NCI-H524 treated with DMSO at 0.1 percent for 48 hours (cell line): ENCODE measurements at regions not wholly inside any gene's neighbourhood (a gene's known extent, or its start where the extent isn't known, plus 50 kb on each side); places are given as distances from the start of the nearest gene placed in this dataset.

Experiments
- DNase-seq: peaks from one replicate; lab custom pipeline; 2025; lab: John Stamatoyannopoulos, UW

GRCh38 chr11:122348659-122349409, 232.8 kb upstream of the BLID start:
- DNase-seq, result no peak

- no peak for DNase-seq
Measured at GRCh38 chr11:122346006-122346405, 230.0 kb upstream of the BLID start.

GRCh38 chr11:122345586-122345985, 229.6 kb upstream of the BLID start:
- peak; percentile 52 for DNase-seq

GRCh38 chr11:122344215-122344614, 228.2 kb upstream of the BLID start:
- DNase-seq, result no peak

GRCh38 chr11:122343210-122343609, 227.2 kb upstream of the BLID start:
- DNase-seq, result no peak

GRCh38 chr11:122342089-122342744, 226.2 kb upstream of the BLID start:
- DNase-seq, result no peak

GRCh38 chr11:122341477-122341876, 225.5 kb upstream of the BLID start:
- peak; percentile 31 for DNase-seq

- no peak for DNase-seq
Measured at GRCh38 chr11:122340607-122341290, 224.7 kb upstream of the BLID start.

- no peak for DNase-seq
Measured at GRCh38 chr11:122339436-122340060, 223.5 kb upstream of the BLID start.

GRCh38 chr11:122337704-122338103, 221.7 kb upstream of the BLID start:
- DNase-seq, result no peak

GRCh38 chr11:122337241-122337640, 221.2 kb upstream of the BLID start:
- no peak for DNase-seq

- no peak for DNase-seq
Measured at GRCh38 chr11:122336706-122337105, 220.7 kb upstream of the BLID start.

- no peak for DNase-seq
Measured at GRCh38 chr11:122334546-122335339, 218.7 kb upstream of the BLID start.

- DNase-seq, result no peak
Measured at GRCh38 chr11:122333467-122333866, 217.5 kb upstream of the BLID start.

- no peak for DNase-seq
Measured at GRCh38 chr11:122331079-122331478, 215.1 kb upstream of the BLID start.

GRCh38 chr11:122330279-122330965, 214.4 kb upstream of the BLID start:
- peak; percentile 39 for DNase-seq

GRCh38 chr11:122327528-122327927, 211.5 kb upstream of the BLID start:
- DNase-seq, result no peak

GRCh38 chr11:122323754-122324421, 207.9 kb upstream of the BLID start:
- DNase-seq, result no peak

GRCh38 chr11:122322329-122322728, 206.3 kb upstream of the BLID start:
- DNase-seq, result no peak

GRCh38 chr11:122320671-122321070, 204.7 kb upstream of the BLID start:
- no peak for DNase-seq
